ENCODE measurements at regions not wholly inside any gene's neighbourhood (a gene's known extent, or its start where the extent isn't known, plus 50 kb on each side); places are given as distances from the start of the nearest gene placed in this dataset.

DNA sequence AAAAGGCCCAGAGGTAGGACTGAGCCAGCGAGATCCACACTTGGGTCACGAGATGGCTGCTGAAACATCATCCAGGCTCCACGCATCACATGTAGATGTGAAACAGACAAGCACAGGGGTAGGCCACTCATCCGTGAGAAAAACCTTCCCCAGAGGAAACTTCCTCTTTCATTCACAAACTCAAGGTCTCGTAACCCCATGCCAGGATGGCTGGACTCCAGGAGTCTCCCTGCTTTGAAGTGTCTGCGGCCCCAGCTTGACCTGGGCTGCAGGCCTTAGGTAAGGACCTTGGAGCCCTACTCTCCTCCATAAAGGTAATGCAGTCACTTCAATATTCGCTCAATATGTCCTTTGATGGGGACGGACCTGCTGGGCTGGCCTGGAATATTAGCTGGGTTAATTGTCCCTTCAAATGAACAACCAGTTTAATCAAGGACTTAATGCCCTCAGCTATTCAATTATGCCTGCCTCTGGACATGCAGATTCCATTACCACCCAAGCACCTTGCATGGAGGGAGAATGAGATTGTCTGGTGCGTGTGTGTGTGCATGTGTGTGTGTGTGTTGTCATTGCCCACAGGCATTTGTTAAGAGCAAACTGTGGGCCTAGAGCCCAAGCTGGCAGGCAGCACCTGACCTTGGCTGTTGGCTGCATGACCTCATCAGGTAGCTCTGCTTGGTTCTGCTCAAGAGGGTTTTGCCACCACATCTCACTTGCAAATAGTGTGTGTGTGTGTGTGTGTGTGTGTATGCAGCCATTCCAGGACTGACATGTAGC is 186.9 kb upstream of the TLE3 start:
- no peaks in the 10 kb centered on the region for H3K4me1 ChIP-seq (ENCODE audit: control insufficient read depth in 2 of 2, insufficient read depth in 2 of 2, low read length in 2 of 2)
- H3K4me3 ChIP-seq (ENCODE audit: low read length in 2 of 2) = no peak overlapping the region
- H3K27ac ChIP-seq (ENCODE audit: low read depth in 2 of 2, low read length in 2 of 2) = no peak overlapping the region
- H3K9me3 ChIP-seq (ENCODE audit: control insufficient read depth in 2 of 2, low read length in 2 of 2) = no peaks in the 10 kb centered on the region
- H3K36me3 ChIP-seq (ENCODE audit: control insufficient read depth in 2 of 2, insufficient read depth in 2 of 2, low read length in 2 of 2) = no peaks in the 10 kb centered on the region
- no peaks in the 10 kb centered on the region for H3K27me3 ChIP-seq (ENCODE audit: control insufficient read depth in 2 of 2, insufficient read depth in 2 of 2, low read length in 2 of 2)
- H3K9ac ChIP-seq (ENCODE audit: low read depth in 1 of 2, low read length in 2 of 2) = no peak overlapping the region

- no peaks in the 10 kb centered on the region for H3K27me3 ChIP-seq (ENCODE audit: control insufficient read depth in 2 of 2, insufficient read depth in 2 of 2, low read length in 2 of 2)
- no peak overlapping the region for H3K27ac ChIP-seq (ENCODE audit: low read depth in 2 of 2, low read length in 2 of 2)
- H3K9me3 ChIP-seq (ENCODE audit: control insufficient read depth in 2 of 2, low read length in 2 of 2) = no peaks in the 10 kb centered on the region
- H3K4me1 ChIP-seq (ENCODE audit: control insufficient read depth in 2 of 2, insufficient read depth in 2 of 2, low read length in 2 of 2) = no peaks in the 10 kb centered on the region
- no peaks in the 10 kb centered on the region for H3K36me3 ChIP-seq (ENCODE audit: control insufficient read depth in 2 of 2, insufficient read depth in 2 of 2, low read length in 2 of 2)
- no peak overlapping the region for H3K9ac ChIP-seq (ENCODE audit: low read depth in 1 of 2, low read length in 2 of 2)
- no peak overlapping the region for H3K4me3 ChIP-seq (ENCODE audit: low read length in 2 of 2)
Observed at GRCh38 chr15:70283511-70283910, 185.8 kb upstream of the TLE3 start.

- no peak overlapping the region for H3K4me3 ChIP-seq (ENCODE audit: low read length in 2 of 2)
- H3K4me1 ChIP-seq (ENCODE audit: control insufficient read depth in 2 of 2, insufficient read depth in 2 of 2, low read length in 2 of 2) = no peaks in the 10 kb centered on the region
- no peaks in the 10 kb centered on the region for H3K27me3 ChIP-seq (ENCODE audit: control insufficient read depth in 2 of 2, insufficient read depth in 2 of 2, low read length in 2 of 2)
- H3K36me3 ChIP-seq (ENCODE audit: control insufficient read depth in 2 of 2, insufficient read depth in 2 of 2, low read length in 2 of 2) = no peaks in the 10 kb centered on the region
- no peak overlapping the region for H3K9ac ChIP-seq (ENCODE audit: low read depth in 1 of 2, low read length in 2 of 2)
- H3K9me3 ChIP-seq (ENCODE audit: control insufficient read depth in 2 of 2, low read length in 2 of 2) = no peaks in the 10 kb centered on the region
- no peak overlapping the region for H3K27ac ChIP-seq (ENCODE audit: low read depth in 2 of 2, low read length in 2 of 2)
Observed at GRCh38 chr15:70281811-70282307, 184.1 kb upstream of the TLE3 start.

DNA sequence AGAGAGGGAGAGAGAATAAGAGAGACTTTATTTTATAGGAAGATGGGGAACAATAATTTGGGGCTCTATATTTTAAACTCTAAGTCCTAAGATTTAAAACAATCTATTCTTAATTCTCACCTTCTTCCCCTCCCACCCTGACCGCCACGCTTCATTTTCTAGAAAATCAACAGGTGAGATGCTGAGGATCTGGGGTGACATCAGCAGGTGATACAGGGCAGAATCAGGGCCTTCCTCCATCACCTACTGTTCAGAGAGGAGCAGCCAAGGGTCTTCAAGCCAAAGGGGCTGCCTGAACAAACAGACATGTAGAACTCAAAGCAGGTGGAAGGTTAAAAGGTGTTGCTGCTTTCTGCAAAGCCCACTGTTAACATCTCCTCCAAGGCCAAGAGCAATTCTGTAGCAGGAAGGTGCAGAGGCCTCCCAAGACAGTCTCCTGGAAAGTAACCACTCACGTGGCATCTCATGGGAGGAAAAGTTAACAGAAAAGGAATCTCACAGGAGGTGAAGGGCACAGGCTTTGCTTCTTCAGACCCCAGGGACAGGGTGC is 183.6 kb upstream of the TLE3 start:
- Histone ChIP-seq H3K9me3 (ENCODE audit: control insufficient read depth in 2 of 2, low read length in 2 of 2) (no peaks in the 10 kb centered on the region), H3K4me1 (ENCODE audit: control insufficient read depth in 2 of 2, insufficient read depth in 2 of 2, low read length in 2 of 2) (no peaks in the 10 kb centered on the region), H3K27me3 (ENCODE audit: control insufficient read depth in 2 of 2, insufficient read depth in 2 of 2, low read length in 2 of 2) (no peaks in the 10 kb centered on the region), H3K36me3 (ENCODE audit: control insufficient read depth in 2 of 2, insufficient read depth in 2 of 2, low read length in 2 of 2) (no peaks in the 10 kb centered on the region), H3K4me3 (ENCODE audit: low read length in 2 of 2) (no peak overlapping the region), H3K9ac (ENCODE audit: low read depth in 1 of 2, low read length in 2 of 2) (no peak overlapping the region), H3K27ac (ENCODE audit: low read depth in 2 of 2, low read length in 2 of 2) (no peak overlapping the region)

DNA sequence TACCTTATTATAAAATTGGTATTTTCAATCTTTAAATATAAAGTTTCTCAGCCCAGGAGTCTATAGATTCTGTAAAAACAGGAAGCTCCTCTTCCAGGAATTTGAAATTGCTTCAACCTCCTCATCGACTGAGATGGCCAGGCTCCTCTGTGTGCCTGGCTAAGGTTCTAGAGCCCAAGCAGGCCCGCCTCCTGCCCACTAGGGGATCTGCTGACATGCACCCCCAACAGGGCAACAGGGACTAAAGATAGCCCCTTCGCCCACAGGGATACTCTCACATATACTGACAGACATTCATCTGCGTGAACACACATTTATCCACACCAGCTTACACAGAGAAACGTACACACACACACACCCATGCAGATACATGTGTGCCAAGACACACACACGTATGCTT is 183.1 kb upstream of the TLE3 start:
- no peaks in the 10 kb centered on the region for H3K9me3 ChIP-seq (ENCODE audit: control insufficient read depth in 2 of 2, low read length in 2 of 2)
- H3K36me3 ChIP-seq (ENCODE audit: control insufficient read depth in 2 of 2, insufficient read depth in 2 of 2, low read length in 2 of 2) = no peaks in the 10 kb centered on the region
- H3K27me3 ChIP-seq (ENCODE audit: control insufficient read depth in 2 of 2, insufficient read depth in 2 of 2, low read length in 2 of 2) = no peaks in the 10 kb centered on the region
- H3K27ac ChIP-seq (ENCODE audit: low read depth in 2 of 2, low read length in 2 of 2) = no peak overlapping the region
- H3K4me3 ChIP-seq (ENCODE audit: low read length in 2 of 2) = no peak overlapping the region
- no peak overlapping the region for H3K9ac ChIP-seq (ENCODE audit: low read depth in 1 of 2, low read length in 2 of 2)
- H3K4me1 ChIP-seq (ENCODE audit: control insufficient read depth in 2 of 2, insufficient read depth in 2 of 2, low read length in 2 of 2) = no peaks in the 10 kb centered on the region

GRCh38 chr15:70279096-70279495 is 181.4 kb upstream of the TLE3 start:
- Histone ChIP-seq H3K27me3 (ENCODE audit: control insufficient read depth in 2 of 2, insufficient read depth in 2 of 2, low read length in 2 of 2) (no peaks in the 10 kb centered on the region), H3K9ac (ENCODE audit: low read depth in 1 of 2, low read length in 2 of 2) (no peak overlapping the region), H3K27ac (ENCODE audit: low read depth in 2 of 2, low read length in 2 of 2) (no peak overlapping the region), H3K4me1 (ENCODE audit: control insufficient read depth in 2 of 2, insufficient read depth in 2 of 2, low read length in 2 of 2) (no peaks in the 10 kb centered on the region), H3K9me3 (ENCODE audit: control insufficient read depth in 2 of 2, low read length in 2 of 2) (no peaks in the 10 kb centered on the region), H3K4me3 (ENCODE audit: low read length in 2 of 2) (no peak overlapping the region), H3K36me3 (ENCODE audit: control insufficient read depth in 2 of 2, insufficient read depth in 2 of 2, low read length in 2 of 2) (no peaks in the 10 kb centered on the region)

- no peaks in the 10 kb centered on the region for H3K27me3 ChIP-seq (ENCODE audit: control insufficient read depth in 2 of 2, insufficient read depth in 2 of 2, low read length in 2 of 2)
- no peaks in the 10 kb centered on the region for H3K9me3 ChIP-seq (ENCODE audit: control insufficient read depth in 2 of 2, low read length in 2 of 2)
- H3K36me3 ChIP-seq (ENCODE audit: control insufficient read depth in 2 of 2, insufficient read depth in 2 of 2, low read length in 2 of 2) = no peaks in the 10 kb centered on the region
Observed at GRCh38 chr15:70278644-70279043, 180.9 kb upstream of the TLE3 start.

GRCh38 chr15:70277556-70277955 is 179.8 kb upstream of the TLE3 start:
- no peaks in the 10 kb centered on the region for H3K36me3 ChIP-seq (ENCODE audit: control insufficient read depth in 2 of 2, insufficient read depth in 2 of 2, low read length in 2 of 2)
- H3K4me3 ChIP-seq (ENCODE audit: low read length in 2 of 2) = no peak overlapping the region
- no peak overlapping the region for H3K27ac ChIP-seq (ENCODE audit: low read depth in 2 of 2, low read length in 2 of 2)
- no peaks in the 10 kb centered on the region for H3K4me1 ChIP-seq (ENCODE audit: control insufficient read depth in 2 of 2, insufficient read depth in 2 of 2, low read length in 2 of 2)
- no peaks in the 10 kb centered on the region for H3K27me3 ChIP-seq (ENCODE audit: control insufficient read depth in 2 of 2, insufficient read depth in 2 of 2, low read length in 2 of 2)
- H3K9ac ChIP-seq (ENCODE audit: low read depth in 1 of 2, low read length in 2 of 2) = no peak overlapping the region
- H3K9me3 ChIP-seq (ENCODE audit: control insufficient read depth in 2 of 2, low read length in 2 of 2) = no peaks in the 10 kb centered on the region

More at GRCh38 chr15:70278644-70279043, 180.9 kb upstream of the TLE3 start:
- Histone ChIP-seq H3K27ac (ENCODE audit: low read depth in 2 of 2, low read length in 2 of 2) (no peak overlapping the region), H3K9ac (ENCODE audit: low read depth in 1 of 2, low read length in 2 of 2) (no peak overlapping the region), H3K4me1 (ENCODE audit: control insufficient read depth in 2 of 2, insufficient read depth in 2 of 2, low read length in 2 of 2) (no peaks in the 10 kb centered on the region), H3K4me3 (ENCODE audit: low read length in 2 of 2) (no peak overlapping the region)

GRCh38 chr15:70276401-70276800 is 178.7 kb upstream of the TLE3 start:
- no peak overlapping the region for H3K27ac ChIP-seq (ENCODE audit: low read depth in 2 of 2, low read length in 2 of 2)
- H3K36me3 ChIP-seq (ENCODE audit: control insufficient read depth in 2 of 2, insufficient read depth in 2 of 2, low read length in 2 of 2) = no peaks in the 10 kb centered on the region
- no peaks in the 10 kb centered on the region for H3K27me3 ChIP-seq (ENCODE audit: control insufficient read depth in 2 of 2, insufficient read depth in 2 of 2, low read length in 2 of 2)
- no peak overlapping the region for H3K9ac ChIP-seq (ENCODE audit: low read depth in 1 of 2, low read length in 2 of 2)
- H3K9me3 ChIP-seq (ENCODE audit: control insufficient read depth in 2 of 2, low read length in 2 of 2) = no peaks in the 10 kb centered on the region
- no peak overlapping the region for H3K4me3 ChIP-seq (ENCODE audit: low read length in 2 of 2)
- no peaks in the 10 kb centered on the region for H3K4me1 ChIP-seq (ENCODE audit: control insufficient read depth in 2 of 2, insufficient read depth in 2 of 2, low read length in 2 of 2)

DNA sequence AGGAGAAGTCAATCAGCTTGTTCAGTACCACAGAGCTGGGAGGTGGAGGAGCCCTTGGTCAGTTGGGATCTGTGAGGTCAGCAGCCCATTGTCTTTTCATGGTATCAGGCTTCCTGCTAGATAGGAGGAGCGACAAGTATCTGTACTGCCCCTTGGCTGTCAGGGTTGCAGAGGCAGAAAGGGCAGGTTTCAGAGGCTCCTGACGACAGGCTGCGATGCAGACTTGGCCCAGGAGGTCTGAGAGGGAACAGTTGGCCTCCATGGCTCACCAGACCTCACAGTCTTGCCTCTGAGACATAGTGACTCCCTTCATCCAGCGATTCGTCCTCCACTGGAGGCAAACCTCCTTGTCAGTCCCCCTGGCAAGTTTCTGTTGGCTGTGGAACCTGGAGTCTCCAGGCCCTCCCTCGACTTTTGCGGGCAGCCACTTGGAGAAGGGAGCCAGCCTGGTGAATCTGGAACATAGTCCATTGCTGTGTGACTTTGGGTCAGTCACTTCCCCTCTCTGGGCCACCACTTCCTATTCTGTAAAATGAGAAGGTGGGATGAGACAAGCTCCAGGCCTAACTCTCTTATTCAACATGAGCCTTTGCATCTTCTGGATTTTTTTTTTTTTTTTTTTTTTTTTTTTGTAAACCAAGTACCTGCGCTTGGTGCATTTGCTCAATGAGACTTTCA is 177.9 kb upstream of the TLE3 start:
- no peak overlapping the region for H3K9ac ChIP-seq (ENCODE audit: low read depth in 1 of 2, low read length in 2 of 2)
- no peaks in the 10 kb centered on the region for H3K4me1 ChIP-seq (ENCODE audit: control insufficient read depth in 2 of 2, insufficient read depth in 2 of 2, low read length in 2 of 2)
- H3K9me3 ChIP-seq (ENCODE audit: control insufficient read depth in 2 of 2, low read length in 2 of 2) = no peaks in the 10 kb centered on the region
- no peaks in the 10 kb centered on the region for H3K36me3 ChIP-seq (ENCODE audit: control insufficient read depth in 2 of 2, insufficient read depth in 2 of 2, low read length in 2 of 2)
- no peak overlapping the region for H3K27ac ChIP-seq (ENCODE audit: low read depth in 2 of 2, low read length in 2 of 2)
- H3K4me3 ChIP-seq (ENCODE audit: low read length in 2 of 2) = no peak overlapping the region
- no peaks in the 10 kb centered on the region for H3K27me3 ChIP-seq (ENCODE audit: control insufficient read depth in 2 of 2, insufficient read depth in 2 of 2, low read length in 2 of 2)

All from mucosa of rectum (tissue), 2 donors.